WTC11 (cell line): ENCODE measurements at regions not wholly inside any gene's neighbourhood (a gene's known extent, or its start where the extent isn't known, plus 50 kb on each side); places are given as distances from the start of the nearest gene placed in this dataset.

Source experiments
- ATF1 ChIP-seq: sonication (generic); formaldehyde crosslinking; IDR thresholded peaks from 2 replicates; pipeline ENCODE4 v1.8.1; 2023; ENCODE audit warnings: mild to moderate bottlenecking, moderate library complexity, missing genetic modification reagents
- ETV6 ChIP-seq: sonication (generic); formaldehyde crosslinking; IDR thresholded peaks from 2 replicates; pipeline ENCODE4 v1.8.1; 2022; ENCODE audit warnings: mild to moderate bottlenecking, missing genetic modification reagents
- RORB ChIP-seq: fragments of 250-450 bp; sonication (Bioruptor Pico); IDR thresholded peaks from 2 replicates; pipeline ENCODE4 v1.9.0; 2021; ENCODE audit warnings: mild to moderate bottlenecking
- SP1 ChIP-seq: sonication (generic); formaldehyde crosslinking; conservative IDR thresholded peaks from 2 replicates; pipeline ENCODE4 v1.8.1; 2022; ENCODE audit warnings: missing genetic modification reagents
- TEAD4 ChIP-seq: sonication (generic); formaldehyde crosslinking; IDR thresholded peaks from 2 replicates; pipeline ENCODE4 v1.8.0; 2022; ENCODE audit warnings: mild to moderate bottlenecking, missing genetic modification reagents
- ZNF317 ChIP-seq: sonication (generic); formaldehyde crosslinking; IDR thresholded peaks from 2 replicates; pipeline ENCODE4 v1.8.1; 2023; ENCODE audit warnings: low read depth, mild to moderate bottlenecking, moderate library complexity, missing genetic modification reagents, borderline replicate concordance
- TF ChIP-seq, protein P1 (sequence below): fragments of 200-600 bp; IDR thresholded peaks from 2 replicates; pipeline ENCODE4 v1.8.0; 2022; ENCODE audit warnings: antibody characterized with exemption
- TF ChIP-seq, protein P2 (sequence below): sonication (generic); formaldehyde crosslinking; IDR thresholded peaks from 2 replicates; pipeline ENCODE4 v1.8.1; 2023; ENCODE audit warnings: mild to moderate bottlenecking, missing genetic modification reagents
- TF ChIP-seq, protein P3 (sequence below): sonication (generic); formaldehyde crosslinking; IDR thresholded peaks from 2 replicates; pipeline ENCODE4 v1.8.1; 2023; ENCODE audit warnings: mild to moderate bottlenecking, missing genetic modification reagents
- TF ChIP-seq, protein P4 (sequence below): sonication (generic); formaldehyde crosslinking; IDR thresholded peaks from 2 replicates; pipeline ENCODE4 v1.8.1; 2023; ENCODE audit warnings: mild to moderate bottlenecking, missing genetic modification reagents, moderate library complexity
- TF ChIP-seq, protein P5 (sequence below): sonication (generic); formaldehyde crosslinking; IDR thresholded peaks from 2 replicates; pipeline ENCODE4 v1.8.1; 2022; ENCODE audit warnings: mild to moderate bottlenecking, moderate library complexity, missing genetic modification reagents
- TF ChIP-seq, protein P6 (sequence below): sonication (generic); formaldehyde crosslinking; IDR thresholded peaks from 2 replicates; pipeline ENCODE4 v1.8.0; 2022; ENCODE audit warnings: mild to moderate bottlenecking, missing genetic modification reagents
- TF ChIP-seq, protein P7 (sequence below): sonication (generic); formaldehyde crosslinking; IDR thresholded peaks from 2 replicates; pipeline ENCODE4 v1.8.0; 2023; ENCODE audit warnings: missing genetic modification reagents

DNA sequence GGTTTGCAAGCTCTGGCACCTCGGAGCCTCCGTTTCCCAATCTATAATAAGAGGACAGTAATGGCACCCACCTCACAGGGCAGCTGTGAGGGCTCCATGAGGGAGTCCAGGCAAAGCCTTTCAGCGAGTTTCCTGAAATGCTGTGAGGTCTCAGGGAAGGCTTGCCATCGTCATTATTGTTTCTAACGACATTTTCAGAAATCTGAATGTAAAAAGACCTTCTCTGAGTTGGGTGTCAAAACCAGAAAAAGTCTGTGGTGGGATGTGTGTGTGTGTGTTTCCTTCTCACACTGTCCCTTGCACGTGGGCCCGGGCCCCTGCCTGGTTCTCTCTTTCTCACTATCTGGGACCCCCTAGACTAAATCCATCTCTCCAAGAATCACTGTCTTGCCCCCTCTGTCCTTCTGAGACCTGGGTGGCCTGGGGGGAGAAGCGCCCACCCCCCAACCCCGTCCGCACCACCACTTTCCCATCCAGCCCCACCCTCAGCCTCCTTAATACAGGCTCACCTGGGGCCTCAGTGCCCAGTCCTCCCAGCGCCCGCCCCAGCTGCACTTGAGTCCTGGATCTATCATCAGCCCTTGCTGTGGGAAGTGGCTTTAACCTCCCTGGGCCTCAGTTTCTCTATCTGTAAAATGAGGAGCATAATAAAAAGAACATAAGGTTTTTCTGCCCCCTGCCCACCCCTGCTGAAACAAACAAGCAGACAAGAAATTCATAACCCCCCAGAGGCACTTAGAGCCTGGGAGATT lies 180.3 kb downstream of the C9orf50 start:
- TF ChIP-seq, protein P1, sequence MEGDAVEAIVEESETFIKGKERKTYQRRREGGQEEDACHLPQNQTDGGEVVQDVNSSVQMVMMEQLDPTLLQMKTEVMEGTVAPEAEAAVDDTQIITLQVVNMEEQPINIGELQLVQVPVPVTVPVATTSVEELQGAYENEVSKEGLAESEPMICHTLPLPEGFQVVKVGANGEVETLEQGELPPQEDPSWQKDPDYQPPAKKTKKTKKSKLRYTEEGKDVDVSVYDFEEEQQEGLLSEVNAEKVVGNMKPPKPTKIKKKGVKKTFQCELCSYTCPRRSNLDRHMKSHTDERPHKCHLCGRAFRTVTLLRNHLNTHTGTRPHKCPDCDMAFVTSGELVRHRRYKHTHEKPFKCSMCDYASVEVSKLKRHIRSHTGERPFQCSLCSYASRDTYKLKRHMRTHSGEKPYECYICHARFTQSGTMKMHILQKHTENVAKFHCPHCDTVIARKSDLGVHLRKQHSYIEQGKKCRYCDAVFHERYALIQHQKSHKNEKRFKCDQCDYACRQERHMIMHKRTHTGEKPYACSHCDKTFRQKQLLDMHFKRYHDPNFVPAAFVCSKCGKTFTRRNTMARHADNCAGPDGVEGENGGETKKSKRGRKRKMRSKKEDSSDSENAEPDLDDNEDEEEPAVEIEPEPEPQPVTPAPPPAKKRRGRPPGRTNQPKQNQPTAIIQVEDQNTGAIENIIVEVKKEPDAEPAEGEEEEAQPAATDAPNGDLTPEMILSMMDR, result no peak
- TF ChIP-seq, protein P2, sequence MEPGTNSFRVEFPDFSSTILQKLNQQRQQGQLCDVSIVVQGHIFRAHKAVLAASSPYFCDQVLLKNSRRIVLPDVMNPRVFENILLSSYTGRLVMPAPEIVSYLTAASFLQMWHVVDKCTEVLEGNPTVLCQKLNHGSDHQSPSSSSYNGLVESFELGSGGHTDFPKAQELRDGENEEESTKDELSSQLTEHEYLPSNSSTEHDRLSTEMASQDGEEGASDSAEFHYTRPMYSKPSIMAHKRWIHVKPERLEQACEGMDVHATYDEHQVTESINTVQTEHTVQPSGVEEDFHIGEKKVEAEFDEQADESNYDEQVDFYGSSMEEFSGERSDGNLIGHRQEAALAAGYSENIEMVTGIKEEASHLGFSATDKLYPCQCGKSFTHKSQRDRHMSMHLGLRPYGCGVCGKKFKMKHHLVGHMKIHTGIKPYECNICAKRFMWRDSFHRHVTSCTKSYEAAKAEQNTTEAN (CRISPR knock-in tag), result no peak
- TF ChIP-seq ETV6 (CRISPR knock-in tag), result no peak
- TF ChIP-seq, protein P3, sequence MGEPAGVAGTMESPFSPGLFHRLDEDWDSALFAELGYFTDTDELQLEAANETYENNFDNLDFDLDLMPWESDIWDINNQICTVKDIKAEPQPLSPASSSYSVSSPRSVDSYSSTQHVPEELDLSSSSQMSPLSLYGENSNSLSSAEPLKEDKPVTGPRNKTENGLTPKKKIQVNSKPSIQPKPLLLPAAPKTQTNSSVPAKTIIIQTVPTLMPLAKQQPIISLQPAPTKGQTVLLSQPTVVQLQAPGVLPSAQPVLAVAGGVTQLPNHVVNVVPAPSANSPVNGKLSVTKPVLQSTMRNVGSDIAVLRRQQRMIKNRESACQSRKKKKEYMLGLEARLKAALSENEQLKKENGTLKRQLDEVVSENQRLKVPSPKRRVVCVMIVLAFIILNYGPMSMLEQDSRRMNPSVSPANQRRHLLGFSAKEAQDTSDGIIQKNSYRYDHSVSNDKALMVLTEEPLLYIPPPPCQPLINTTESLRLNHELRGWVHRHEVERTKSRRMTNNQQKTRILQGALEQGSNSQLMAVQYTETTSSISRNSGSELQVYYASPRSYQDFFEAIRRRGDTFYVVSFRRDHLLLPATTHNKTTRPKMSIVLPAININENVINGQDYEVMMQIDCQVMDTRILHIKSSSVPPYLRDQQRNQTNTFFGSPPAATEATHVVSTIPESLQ (CRISPR knock-in tag), result no peak
- TF ChIP-seq ZNF317, result no peak
- TF ChIP-seq RORB (CRISPR knock-in tag), result no peak
- no peak for TF ChIP-seq TEAD4 (CRISPR knock-in tag)
- TF ChIP-seq ATF1 (CRISPR knock-in tag), result no peak
- TF ChIP-seq, protein P4, sequence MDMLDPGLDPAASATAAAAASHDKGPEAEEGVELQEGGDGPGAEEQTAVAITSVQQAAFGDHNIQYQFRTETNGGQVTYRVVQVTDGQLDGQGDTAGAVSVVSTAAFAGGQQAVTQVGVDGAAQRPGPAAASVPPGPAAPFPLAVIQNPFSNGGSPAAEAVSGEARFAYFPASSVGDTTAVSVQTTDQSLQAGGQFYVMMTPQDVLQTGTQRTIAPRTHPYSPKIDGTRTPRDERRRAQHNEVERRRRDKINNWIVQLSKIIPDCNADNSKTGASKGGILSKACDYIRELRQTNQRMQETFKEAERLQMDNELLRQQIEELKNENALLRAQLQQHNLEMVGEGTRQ (CRISPR knock-in tag), result no peak
- TF ChIP-seq, protein P5, sequence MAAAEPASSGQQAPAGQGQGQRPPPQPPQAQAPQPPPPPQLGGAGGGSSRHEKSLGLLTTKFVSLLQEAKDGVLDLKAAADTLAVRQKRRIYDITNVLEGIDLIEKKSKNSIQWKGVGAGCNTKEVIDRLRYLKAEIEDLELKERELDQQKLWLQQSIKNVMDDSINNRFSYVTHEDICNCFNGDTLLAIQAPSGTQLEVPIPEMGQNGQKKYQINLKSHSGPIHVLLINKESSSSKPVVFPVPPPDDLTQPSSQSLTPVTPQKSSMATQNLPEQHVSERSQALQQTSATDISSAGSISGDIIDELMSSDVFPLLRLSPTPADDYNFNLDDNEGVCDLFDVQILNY (CRISPR knock-in tag), result no peak
- TF ChIP-seq, protein P6, sequence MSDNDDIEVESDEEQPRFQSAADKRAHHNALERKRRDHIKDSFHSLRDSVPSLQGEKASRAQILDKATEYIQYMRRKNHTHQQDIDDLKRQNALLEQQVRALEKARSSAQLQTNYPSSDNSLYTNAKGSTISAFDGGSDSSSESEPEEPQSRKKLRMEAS (CRISPR knock-in tag), result no peak
- TF ChIP-seq, protein P7, sequence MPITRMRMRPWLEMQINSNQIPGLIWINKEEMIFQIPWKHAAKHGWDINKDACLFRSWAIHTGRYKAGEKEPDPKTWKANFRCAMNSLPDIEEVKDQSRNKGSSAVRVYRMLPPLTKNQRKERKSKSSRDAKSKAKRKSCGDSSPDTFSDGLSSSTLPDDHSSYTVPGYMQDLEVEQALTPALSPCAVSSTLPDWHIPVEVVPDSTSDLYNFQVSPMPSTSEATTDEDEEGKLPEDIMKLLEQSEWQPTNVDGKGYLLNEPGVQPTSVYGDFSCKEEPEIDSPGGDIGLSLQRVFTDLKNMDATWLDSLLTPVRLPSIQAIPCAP (CRISPR knock-in tag), result no peak
- no peak for TF ChIP-seq SP1 (CRISPR knock-in tag)
